HG03108 (cell line): ENCODE measurements at regions not wholly inside any gene's neighbourhood (a gene's known extent, or its start where the extent isn't known, plus 50 kb on each side); places are given as distances from the start of the nearest gene placed in this dataset.
"Not testable (repeated sequence)": the region's sequence is repeated elsewhere in the genome, so short reads cannot be mapped to it uniquely, and the experiment has no call there.

Experiments used
- ATAC-seq: cut with Tn5 transposase; IDR thresholded peaks from one replicate; pipeline ENCODE4 v1.9.1; 2021; ENCODE audit warnings: moderate library complexity; ENCODE audit not compliant: unreplicated experiment

DNA sequence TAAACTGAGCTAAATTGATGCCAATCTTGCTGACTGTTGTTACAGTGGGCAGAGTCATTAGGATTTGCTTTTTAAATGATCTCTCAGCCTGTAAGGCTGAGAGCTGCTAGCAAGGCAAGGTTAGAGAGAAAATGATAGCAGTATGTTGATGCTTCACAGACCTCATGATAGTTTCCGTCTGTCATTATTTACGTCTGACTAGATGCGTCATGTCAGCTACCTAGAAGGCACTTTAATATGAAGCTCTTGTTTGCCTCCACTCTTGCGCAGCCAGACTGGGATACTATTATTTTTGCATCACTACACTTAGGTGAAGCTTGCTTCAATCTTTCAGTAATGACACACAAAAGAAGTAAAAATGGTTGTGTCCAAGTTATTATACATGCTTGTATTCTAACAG is 313.8 kb downstream of the LNPK start:
- no peak for ATAC-seq

DNA sequence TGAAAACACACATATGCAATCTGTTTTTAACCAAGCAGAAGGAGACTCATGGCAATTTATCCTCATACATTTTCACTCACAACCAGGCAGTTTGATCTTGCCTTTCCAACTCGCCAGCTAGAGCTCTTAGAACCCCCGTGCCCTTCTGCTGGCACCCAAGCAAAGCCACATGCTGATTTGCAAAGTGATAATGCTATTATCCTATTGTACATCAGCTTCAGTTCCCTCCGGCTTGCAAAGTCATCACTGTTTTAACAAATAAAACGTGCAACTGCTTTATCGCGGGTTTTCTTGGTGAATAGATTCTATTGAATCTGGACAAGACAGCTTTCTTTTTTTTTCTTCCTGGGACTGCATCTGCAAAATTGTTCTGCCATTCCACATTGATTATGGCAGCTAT is 314.6 kb downstream of the LNPK start:
- no peak for ATAC-seq

DNA sequence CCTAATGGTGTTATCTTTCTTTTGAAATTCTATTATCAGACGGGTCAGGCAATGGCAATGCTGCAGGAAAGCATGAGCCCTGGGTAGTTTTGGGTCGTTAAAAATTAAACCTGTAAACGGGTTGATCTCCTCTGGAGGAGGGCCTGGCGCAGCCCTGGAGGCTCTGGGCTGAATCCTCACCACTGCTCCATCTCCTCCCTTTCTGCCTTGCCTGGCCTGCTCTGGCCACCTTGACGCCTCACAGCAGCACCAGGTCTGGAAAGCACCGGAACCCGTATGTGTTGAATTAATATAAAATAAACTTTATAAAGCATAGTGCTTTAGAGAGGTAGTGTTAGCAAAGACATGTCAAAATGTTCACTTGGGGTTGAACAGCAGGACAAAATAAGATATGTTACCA is 316.1 kb downstream of the LNPK start:
- no peak for ATAC-seq

DNA sequence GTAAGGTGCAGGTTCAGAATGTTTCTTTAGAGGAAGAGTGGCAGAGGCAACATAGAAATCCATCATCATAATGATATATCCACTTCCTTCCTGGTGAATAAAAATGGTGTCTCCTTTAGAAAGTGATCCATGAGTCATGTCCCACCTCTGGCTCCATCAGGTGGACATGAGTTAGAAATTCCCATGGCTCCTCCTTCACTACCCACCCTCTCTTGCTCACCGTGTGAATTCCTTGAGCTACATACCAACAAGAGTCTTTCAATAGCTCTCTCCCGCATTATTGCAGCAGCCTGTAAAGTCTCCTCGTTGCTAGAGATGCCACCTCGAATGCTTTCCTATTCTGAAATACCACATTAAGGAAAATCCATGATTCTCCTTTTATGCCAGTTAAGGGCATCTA is 317.6 kb downstream of the LNPK start:
- ATAC-seq: no peak

DNA sequence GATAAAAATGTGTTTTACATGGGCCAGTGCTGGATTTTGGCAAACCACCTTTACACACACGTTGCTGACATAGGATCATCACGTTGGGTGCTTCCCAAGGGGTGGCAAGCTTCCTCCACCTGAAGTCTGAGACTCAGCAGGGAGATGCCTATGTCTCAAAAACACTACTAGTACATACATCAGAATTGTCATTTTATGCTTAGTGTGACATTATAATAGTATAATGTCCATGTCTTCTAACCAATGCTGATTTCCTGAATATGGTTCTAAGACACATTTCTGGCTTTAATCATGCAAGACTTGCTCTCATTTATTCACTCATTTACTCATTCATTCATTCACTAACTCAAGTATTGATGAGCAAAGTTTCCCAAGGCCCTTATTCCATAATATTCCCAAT is 322.3 kb downstream of the LNPK start:
- ATAC-seq: no peak

DNA sequence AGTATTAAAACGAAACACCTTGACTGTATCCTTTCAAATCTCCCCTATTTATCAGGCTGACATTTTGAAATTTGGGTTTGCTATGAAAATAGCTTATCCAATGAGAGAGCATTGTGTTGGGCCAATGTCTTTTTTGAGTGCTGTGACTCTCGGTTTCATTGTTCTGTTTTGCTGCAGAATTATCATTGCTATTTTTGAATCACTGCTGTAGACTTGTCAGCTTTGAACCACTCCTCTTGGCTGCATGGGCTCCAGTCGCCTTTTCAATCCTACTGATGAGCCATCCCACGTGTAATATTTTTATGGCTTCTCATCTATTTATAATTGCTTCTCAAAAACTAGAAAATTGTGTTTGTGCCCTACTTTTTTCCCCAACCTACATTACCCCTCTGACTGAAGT is 322.8 kb downstream of the LNPK start:
- ATAC-seq: no peak

DNA sequence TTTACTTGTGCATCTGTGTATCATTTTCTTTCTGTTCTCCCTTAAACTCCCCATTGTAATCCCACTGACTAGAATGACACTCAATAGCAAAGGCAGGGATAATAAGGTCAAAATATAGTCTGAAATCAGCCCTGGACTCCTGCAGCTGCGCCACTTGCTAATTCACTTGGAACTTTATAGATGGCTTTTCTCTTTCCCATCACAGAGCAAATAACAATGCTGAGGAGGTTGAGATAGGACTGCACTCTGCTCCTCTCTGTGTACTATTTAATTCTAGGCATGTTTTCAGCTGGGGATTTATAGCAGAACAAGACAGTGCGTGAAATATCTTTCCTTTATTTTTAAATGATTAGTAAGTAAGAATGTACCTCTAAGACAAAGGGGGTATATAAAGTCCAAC is 324.2 kb downstream of the LNPK start:
- ATAC-seq: no peak

DNA sequence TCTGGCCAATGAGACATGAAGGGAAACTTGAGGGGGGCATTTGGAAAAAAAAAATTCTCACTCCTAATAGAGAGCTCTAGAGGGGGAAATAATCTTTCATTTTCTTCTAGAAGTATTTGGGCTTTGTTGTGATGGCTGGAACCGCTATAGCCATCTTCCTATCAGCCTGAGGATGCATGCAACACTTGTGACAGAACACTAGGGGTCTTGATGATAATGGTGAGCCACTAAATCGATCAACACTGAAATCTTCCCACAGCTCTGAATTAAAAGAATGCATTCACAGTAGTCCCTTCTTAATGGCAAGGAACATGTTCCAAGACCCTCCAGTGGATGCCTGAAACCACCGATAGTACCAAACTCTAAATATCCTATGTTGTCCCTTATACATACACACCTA is 325.3 kb downstream of the LNPK start:
- ATAC-seq: no peak

DNA sequence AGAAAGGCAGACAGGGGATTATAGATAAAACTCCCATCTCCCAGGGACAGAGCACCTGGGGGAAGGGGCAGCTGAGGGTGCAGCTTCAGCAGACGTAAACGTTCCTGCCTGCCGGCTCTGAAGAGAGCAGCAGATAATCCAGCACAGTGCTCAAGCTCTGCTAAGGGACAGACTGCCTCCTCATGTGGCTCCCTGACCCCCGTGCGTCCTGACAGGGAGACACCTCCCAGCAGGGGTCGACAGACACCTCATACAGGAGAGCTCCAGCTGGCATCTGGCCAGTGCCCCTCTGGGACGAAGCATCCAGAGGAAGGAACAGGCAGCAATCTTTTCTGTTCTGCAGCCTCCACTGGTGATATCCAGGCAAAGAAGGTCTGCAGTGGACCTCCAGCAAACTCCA is 333.3 kb downstream of the LNPK start:
- ATAC-seq: not testable (repeated sequence)

DNA sequence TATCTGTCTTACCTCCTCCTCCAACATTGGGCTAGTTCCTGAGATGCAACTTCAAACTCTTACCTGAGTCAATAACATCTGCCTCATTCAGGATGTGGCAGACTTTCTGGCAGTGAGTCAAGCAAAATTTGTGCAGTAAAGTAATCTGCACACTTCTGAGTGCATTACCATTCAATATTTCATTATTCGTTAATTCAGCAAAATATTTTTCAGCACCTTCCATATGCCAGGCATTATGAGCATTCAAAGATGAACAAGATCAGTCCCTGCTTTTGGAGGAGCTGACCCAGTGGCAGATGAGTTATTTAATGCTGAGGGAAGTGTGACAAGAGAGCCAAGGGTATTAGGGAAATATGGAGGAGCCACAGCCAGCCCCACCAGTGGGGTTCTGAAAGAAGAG is 339.7 kb downstream of the LNPK start:
- no peak for ATAC-seq

DNA sequence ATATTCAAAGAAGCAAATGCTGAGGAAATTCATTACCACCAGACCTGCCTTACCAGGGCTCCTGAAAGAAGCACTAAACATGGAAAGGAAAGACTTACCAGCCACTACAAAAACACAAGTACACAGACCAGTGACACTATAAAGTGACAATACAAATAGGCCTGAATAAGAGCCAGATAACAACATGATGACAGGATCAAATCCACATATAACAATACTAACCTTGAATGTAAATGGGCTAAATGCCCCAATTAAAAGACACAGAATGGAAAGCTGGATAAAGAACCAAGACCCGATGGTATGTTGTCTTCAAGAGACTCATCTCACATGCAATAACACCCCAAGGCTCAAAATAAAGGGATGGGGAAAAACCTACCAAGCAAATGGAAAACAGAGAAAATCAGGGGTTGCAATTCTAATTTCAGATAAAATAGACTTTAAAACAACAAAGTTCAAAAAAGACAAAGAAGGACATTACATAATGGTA is 353.4 kb downstream of the LNPK start:
- no peak for ATAC-seq

DNA sequence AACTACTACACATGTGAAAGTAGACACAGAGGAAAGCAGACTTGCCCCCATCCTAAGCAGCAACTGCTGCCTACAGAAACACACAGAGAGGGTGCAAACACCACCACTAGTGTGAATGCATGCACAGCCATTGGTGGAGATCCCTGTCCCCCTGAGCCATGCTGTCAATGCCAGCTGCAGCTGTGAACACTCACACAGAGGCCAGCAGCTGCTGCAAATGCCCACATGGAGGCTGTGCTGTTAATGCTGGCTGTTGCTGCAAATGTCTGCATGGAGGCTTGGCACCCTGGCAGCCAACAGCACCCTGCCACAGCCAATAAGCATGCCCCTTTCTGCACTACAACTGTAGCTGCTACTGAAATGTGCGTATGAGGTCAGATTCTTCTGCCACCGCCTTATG is 355.0 kb downstream of the LNPK start:
- ATAC-seq: no peak

DNA sequence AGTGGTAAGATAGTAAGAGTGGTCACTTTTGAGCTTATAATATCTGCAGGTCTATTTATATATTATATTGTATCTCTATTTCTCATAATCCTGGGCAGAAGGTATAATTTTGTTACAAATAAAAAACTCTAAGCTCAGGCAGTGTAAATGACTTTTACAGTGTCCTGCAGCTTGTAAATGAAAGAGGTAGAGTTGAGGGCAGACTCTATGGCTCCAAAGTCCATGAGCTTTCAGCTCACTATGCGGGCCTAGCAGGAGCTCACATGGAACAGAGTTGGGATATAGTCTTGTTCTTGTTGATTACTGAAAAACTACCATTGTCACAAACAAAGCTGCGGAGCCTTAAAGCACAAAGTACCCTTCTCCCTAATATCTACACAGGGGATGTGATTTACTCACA is 361.4 kb downstream of the LNPK start:
- no peak for ATAC-seq

DNA sequence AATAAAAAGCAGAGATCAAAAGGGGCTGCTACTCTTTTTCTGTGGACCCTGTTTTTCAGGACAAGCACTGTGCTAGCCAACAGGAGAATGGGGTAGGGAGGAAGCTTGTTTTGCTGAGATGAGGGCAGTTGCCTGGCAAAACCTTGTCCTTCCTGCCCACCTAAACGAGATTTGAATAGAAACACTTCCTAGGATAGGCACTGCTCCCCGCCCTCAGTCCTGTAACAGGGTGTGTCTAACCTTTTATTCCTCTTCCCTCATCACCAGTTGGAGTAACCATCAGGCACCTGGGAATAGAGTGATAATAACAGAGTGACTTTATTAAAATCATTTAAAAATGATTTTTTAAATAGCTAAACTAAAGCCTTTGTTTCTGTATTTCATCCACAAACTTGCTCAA is 368.8 kb downstream of the LNPK start:
- no peak for ATAC-seq

DNA sequence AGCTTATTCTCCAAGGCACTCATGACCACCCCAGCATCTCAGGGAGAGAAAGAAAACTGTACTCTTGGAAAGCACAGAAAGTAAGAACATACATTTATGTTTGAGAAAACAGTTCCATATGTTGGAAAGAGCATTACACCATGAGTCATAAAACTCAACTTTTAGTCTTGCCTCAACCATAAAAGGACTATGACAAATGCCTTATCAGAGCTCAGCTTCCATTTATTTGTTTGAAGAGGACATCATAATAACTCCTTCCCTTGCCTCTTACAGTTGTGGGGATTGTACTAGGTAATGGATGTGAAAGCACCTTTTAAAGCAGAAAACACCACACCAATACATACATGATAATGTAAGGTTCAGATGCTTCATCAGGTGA is 370.8 kb downstream of the LNPK start:
- ATAC-seq: no peak

DNA sequence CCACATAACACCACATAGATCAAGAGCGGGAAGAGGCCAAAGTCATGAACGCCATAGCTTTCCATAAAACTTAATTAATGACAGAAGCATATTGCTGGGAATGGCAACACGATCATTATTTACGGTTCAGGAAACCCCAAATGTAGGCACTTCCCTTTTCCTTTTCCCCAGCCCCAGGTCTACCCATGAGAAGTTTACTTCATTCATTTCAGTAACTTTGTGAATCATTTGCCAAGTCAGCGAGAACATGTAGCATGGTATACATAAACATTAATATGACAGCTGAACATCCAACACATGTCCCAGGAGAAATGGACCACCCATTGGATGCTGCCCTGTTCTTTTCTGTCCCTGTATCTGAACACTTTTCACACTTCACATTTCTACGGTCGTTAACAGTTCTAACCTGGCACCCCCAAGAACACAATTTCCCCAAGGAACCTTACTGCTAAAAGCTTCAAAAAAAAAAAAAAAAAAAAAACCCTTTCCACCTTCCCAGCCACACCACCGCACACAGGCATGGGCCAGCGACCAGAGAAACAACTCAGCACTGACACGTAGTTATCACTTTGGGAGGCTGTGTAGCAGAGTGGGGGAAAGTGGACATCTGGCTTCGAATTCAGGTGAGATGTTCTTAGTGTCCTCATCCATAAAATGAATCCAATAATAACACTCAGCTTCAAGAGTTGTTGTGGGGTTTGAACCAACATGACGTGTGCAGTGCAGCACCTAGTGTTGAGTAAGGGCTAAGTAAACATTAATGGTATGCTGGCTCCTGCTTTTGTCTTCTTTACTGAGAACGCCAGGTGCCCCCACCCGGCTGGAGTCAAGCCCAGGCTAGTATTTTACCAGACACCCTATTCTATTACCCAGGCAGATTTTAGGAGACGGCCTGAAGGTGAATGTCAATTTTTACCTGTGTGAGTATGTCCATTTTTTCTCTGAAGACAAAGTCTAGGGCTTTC is 371.5 kb downstream of the LNPK start:
- ATAC-seq: no peak

DNA sequence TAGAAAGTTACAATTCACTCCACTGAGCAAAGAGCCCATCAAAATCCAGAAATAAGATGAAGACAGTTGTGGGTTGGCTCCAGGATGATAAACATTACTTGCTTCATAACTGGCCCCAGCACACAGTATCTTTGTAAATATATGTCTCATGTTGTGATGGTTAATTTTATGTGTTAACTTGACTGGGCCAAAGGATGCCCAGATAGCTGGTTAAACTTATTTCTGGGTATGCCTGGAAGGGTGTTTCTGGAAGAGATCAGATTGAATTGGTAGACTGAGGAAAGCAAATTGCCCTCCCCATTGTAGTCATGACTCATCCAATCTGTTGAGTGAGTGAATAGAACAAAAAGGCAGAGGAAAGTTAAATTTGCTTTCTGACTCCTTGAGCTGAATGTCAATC is 373.8 kb downstream of the LNPK start:
- no peak for ATAC-seq

DNA sequence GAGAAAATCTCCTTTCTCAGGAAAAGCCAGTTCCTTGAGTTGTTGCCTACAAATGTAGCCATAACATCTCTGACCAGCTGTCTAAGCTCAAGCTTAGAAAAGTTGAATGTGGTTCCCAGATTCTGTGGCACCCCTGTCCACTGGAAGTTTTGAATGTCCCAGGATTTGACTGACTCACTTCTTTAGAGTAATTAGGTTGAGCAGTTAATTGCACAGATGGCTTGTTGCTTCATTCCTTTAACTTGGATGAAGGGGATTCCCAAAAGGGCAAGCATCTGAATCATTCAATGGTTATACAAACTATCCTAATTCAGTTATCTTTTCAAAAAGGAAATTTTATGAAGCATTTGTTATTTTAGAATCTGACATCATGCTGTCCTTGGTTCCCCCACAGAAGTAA is 374.7 kb downstream of the LNPK start:
- no peak for ATAC-seq

DNA sequence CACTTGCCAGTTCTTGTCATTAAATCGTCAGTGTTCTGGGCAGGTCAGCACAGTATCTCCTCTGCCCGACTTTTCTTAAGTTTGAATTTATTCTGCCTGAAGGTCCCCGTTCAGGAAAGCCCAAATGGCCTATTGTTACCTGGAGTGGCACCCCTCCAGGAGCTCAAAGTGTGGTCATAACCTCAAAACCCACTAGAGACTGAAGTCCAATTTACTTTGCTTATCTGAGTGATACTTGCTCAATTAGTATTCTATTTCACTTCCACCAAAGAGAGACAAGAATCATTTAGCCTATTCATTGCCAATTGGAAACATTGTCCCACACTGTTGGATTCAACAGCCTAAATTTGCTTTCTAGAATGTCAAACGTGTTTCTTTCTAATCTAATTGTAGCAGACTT is 375.3 kb downstream of the LNPK start:
- ATAC-seq: no peak

DNA sequence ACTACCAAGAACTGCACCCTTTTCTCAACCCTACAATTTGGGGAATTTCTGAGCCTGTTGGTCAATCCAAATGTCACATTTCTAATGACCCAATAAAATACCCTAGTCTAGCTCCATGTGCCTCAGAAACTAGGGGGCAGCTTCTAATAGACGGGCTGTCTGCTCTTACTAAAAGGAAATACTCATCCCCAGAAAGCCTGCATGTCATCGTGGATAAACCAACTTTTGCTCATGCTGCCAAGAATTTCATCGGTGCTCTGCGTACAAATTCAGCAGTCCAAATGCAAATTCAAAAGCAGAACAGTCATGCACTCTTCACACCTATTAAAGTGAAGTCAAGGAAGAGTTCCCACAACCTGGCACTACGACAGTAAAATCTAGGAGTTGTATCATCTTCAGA is 377.3 kb downstream of the LNPK start:
- ATAC-seq: no peak

DNA sequence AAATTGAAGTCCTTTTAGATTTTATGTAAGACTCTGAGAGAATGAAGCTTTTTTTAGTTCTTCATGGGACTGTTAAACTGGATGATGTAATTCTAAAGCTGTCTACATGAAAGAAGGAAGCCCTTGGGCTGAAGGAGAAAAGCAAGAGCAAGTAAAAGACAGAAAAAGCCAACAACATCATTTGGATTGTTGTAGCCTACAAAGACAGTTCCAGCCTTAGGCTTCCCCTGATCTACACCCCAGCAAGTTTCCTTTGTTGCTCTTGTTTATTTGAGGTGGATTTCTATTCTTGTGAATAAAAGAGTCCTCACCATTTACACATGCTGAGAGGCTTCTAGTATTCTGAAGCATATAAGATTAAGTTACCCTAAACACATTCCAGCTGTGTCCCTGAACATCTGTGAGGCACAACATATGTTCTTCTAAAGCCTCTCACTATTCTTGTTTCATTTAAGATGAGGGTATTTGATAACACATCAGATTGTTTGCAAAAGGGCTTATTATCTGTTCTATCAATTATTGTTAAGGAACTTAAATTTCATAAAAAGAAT is 377.8 kb downstream of the LNPK start:
- ATAC-seq: no peak

DNA sequence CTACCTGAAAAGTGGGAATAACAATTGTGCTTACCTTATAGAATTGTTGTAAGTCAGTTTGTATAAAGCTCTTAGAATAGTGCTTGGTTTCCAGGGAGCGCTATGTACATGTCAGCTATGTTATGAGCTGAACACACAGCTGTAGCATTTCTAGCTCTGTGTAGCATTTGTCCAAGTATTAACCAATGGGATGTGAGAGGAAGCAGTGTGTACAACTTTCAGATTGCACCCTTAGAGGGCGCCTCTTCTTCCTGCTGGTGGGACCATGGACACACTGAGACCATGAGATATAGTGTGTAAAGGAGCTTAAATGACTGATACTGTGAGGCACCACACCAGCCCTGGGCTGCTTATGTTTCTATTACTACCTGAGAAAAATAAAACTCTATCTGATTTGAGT is 380.2 kb downstream of the LNPK start:
- ATAC-seq: no peak

DNA sequence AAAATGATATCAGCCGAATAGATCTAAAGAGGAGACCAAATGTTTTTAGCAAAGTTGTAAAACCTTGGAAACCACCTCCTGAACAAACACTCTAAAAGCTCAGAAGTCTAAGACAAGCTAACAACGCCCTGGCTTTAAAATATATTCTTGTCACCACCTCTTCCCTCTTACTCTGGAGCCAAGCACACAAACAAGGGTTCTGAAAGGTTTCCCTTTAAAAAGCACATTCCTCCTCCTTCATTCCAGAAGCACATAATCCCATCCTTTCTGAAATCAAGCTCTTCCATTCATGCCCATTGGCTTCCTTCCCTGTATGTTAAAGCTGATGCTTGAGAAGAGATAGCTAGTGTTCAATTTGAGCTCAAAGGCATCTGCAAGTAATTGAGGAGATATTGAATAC is 382.0 kb downstream of the LNPK start:
- no peak for ATAC-seq
